Pancreas (tissue), 10 donors: ENCODE measurements at regions not wholly inside any gene's neighbourhood (a gene's known extent, or its start where the extent isn't known, plus 50 kb on each side); places are given as distances from the start of the nearest gene placed in this dataset.

Experiments
- ATAC-seq, 4 donors: fragments of 200-7000 bp; cut with Tn5 transposase; one replicate each; pipeline versions ENCODE4 v1.8.0 to v1.9.1; 2020; ENCODE audit warnings: mild to moderate bottlenecking in 4 of 4, moderate library complexity in 4 of 4
- DNase-seq, 6 donors: peaks; one replicate each; pipeline ENCODE4 v3.0.0-alpha.2; 2020
- FAIRE-seq: peaks from 2 replicates; lab custom pipeline; 2012; peaks lifted over from hg19 to GRCh38; lab: Jason Lieb, UNC
- H3K27ac ChIP-seq, 4 donors: fragments of 200-600 bp; sonication (generic); 1 replicate in 3 of 4; 2 replicates in 1 of 4; pipeline versions ENCODE4 v1.5.0 to v1.8.0; 2020
- H3K27me3 ChIP-seq, 4 donors: fragments of 200-600 bp; one replicate each; pipeline ENCODE4 v1.8.0; 2021
- H3K36me3 ChIP-seq, 3 donors: fragments of 200-600 bp; sonication (generic) in 1 of 3; one replicate each; pipeline versions ENCODE4 v1.5.0 to v1.8.0; 2020 to 2021
- H3K4me1 ChIP-seq, 3 donors: fragments of 200-600 bp; one replicate each; pipeline ENCODE4 v1.8.0; 2021
- H3K4me3 ChIP-seq, 4 donors: fragments of 200-600 bp; sonication (generic) in 2 of 4; one replicate each; pipeline versions ENCODE4 v1.5.0 to v1.8.0; 2020 to 2021
- H3K9me3 ChIP-seq, 4 donors: fragments of 200-600 bp; one replicate each; pipeline ENCODE4 v1.8.0; 2021
- WGBS, 2 donors: extraction: QIAGEN DNeasy Blood & Tissue Kit; methylation state at CpG; one replicate each; pipeline ENCODE4 v1.1.7; 2013; 5-methylcytosine and 5-hydroxymethylcytosine counted together
- intact Hi-C, 3 donors: fragments of 100-400 bp; cut with DNase I; formaldehyde crosslinking; loops; one replicate each; pipeline versions ENCODE4 v1.11.1 to v1.14.2; 2022
- TF ChIP-seq, protein P1 (sequence below), 4 donors: fragments of 200-600 bp; sonication (generic) in 3 of 4; IDR thresholded peaks; one replicate each; pipeline versions ENCODE4 v1.5.0 to v1.8.0; 2021; ENCODE audit warnings: antibody characterized with exemption in 4 of 4
- donor health status: healthy with polysubstance abuse.
- donor health status: DM: no; HTN: no; CAD: no; lungs with moderate emphysema.
- donor health status: DM: no; HTN: no; CAD: no.
- donor health status: control.
- donor health status: control.
- donor health status: Bipolar disorder and iron deficiency.
- donor health status: DM: yes; HTN: yes; CAD: no.
- donor health status: DM: no; HTN: no; CAD: no.
- donor health status: DM: no; HTN: no; CAD: no.
- donor health status: DM: yes; HTN: yes; CAD: no.

DNA sequence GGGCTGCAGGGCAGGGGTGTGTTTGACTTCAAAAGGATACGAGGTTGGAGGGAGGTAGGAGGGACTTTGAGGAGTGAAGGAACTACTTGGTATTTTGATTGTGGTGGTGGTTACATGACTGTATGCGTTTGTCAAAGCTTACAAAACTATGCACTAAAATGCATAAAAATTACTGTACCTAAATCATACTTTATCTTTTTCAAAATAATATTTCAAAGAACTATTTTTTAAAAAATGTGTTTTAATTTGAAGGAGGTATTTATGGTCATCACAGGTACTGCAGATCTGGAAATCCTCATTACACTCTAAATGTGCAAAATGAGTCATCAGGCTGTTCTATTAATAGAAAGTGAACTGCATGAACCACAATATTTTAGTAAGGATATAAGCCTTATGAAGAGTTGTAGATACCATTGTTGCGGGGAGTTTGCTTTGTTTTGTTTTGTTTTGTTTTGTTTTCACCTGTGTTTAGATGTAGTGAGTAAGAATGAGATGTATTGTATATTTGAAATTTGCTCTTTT, 116.9 kb downstream of the ARRDC3 start:
- ATAC-seq (peak; percentile 86 to 94 (median 90)), DNase-seq (no peak), FAIRE-seq (peak; percentile 96)
- Histone ChIP-seq H3K4me1 (peaks cover 14 to 24% (median 15%) of the 10 kb centered on the region in 3 donors), H3K9me3 (no peaks in the 10 kb centered on the region), H3K27me3 (no peaks in the 10 kb centered on the region), H3K36me3 (no peaks in the 10 kb centered on the region), H3K4me3 (no peak overlapping the region), H3K27ac (peak overlapping the region in 1 of 4 donors; percentile 33)
- TF ChIP-seq, protein P1, sequence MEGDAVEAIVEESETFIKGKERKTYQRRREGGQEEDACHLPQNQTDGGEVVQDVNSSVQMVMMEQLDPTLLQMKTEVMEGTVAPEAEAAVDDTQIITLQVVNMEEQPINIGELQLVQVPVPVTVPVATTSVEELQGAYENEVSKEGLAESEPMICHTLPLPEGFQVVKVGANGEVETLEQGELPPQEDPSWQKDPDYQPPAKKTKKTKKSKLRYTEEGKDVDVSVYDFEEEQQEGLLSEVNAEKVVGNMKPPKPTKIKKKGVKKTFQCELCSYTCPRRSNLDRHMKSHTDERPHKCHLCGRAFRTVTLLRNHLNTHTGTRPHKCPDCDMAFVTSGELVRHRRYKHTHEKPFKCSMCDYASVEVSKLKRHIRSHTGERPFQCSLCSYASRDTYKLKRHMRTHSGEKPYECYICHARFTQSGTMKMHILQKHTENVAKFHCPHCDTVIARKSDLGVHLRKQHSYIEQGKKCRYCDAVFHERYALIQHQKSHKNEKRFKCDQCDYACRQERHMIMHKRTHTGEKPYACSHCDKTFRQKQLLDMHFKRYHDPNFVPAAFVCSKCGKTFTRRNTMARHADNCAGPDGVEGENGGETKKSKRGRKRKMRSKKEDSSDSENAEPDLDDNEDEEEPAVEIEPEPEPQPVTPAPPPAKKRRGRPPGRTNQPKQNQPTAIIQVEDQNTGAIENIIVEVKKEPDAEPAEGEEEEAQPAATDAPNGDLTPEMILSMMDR (IDR thresholded peaks at IDR 0.05): peak in 2 of 4 donors; percentile 23 to 27
- intact Hi-C loops: no loop called here
- WGBS, 2 donors: 25 to 39% methylated on average over 3 of the region's 3 CpGs

DNA sequence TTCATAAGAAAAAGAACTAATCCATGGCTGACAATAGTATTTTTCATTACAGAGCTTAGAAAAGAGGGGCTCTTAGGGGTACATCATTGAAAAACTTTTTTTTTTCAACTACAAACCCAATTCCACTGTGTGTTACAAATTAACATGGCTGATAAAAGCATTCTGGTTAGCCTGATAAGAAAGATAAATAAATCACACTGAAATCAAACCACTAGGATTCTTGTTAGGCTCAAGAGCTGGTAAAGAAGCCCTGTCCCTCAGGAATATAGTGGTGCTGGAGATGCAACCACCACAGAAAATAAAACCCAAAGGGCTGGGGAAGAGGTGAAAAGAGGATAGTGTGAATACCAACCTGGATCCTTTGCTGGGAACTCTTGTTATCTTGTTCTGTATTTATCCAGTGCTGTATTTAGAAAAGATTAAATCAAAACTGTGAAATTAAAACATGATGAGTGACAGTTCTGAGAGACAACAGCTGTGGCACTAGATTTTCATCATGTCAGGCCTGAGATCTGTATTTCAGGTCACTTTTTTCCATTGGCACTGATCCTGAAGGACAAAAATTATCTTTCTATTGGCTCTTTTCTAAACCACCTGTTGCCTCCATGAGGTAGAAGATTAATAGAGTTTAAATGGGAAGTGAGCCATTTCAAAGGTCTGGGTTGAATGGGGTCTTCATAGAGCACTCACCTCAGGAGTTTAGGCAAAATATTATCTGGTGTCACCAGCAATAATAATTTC, 118.6 kb downstream of the ARRDC3 start:
- Histone ChIP-seq H3K27ac (peak overlapping the region in 2 of 4 donors; percentile 28 to 33), H3K9me3 (no peaks in the 10 kb centered on the region), H3K27me3 (no peaks in the 10 kb centered on the region), H3K36me3 (no peaks in the 10 kb centered on the region), H3K4me1 (peaks cover 14 to 24% (median 19%) of the 10 kb centered on the region in 3 donors), H3K4me3 (no peak overlapping the region)
- DNase-seq (no peak), ATAC-seq (peak in 3 of 4 donors; percentile 45 to 65 (median 53)), FAIRE-seq (no peak)
- TF ChIP-seq, protein P1 (IDR thresholded peaks at IDR 0.05): no peak
- intact Hi-C loops: no loop called here

GRCh38 chr5:91263898-91264297, 119.2 kb downstream of the ARRDC3 start:
- TF ChIP-seq, protein P1 (IDR thresholded peaks at IDR 0.05): no peak
- WGBS, 2 donors: 17 to 26% methylated on average over 5 of the region's 5 CpGs
- FAIRE-seq: no peak
- peak overlapping the region in 2 of 4 donors; percentile 28 to 33 for H3K27ac ChIP-seq
- no peak for DNase-seq
- no peaks in the 10 kb centered on the region for H3K36me3 ChIP-seq
- H3K27me3 ChIP-seq: no peaks in the 10 kb centered on the region
- no peaks in the 10 kb centered on the region for H3K9me3 ChIP-seq
- peaks cover 14 to 24% (median 19%) of the 10 kb centered on the region in 3 donors for H3K4me1 ChIP-seq
- no peak overlapping the region for H3K4me3 ChIP-seq
- ATAC-seq: peak in 1 of 4 donors; percentile 19
- intact Hi-C loops: no loop called here

GRCh38 chr5:91257301-91257700, 125.8 kb downstream of the ARRDC3 start:
- no peak overlapping the region for H3K27ac ChIP-seq
- H3K9me3 ChIP-seq: no peaks in the 10 kb centered on the region
- H3K27me3 ChIP-seq: no peaks in the 10 kb centered on the region
- H3K36me3 ChIP-seq: no peaks in the 10 kb centered on the region
- intact Hi-C loops: no loop called here
- TF ChIP-seq, protein P1 (IDR thresholded peaks at IDR 0.05): no peak
- no peak for DNase-seq
- H3K4me3 ChIP-seq: no peak overlapping the region
- no peak for ATAC-seq
- FAIRE-seq: no peak
- H3K4me1 ChIP-seq: peaks cover 0 to 4% (median 0%) of the 10 kb centered on the region in 3 donors

- Histone ChIP-seq H3K27me3 (no peaks in the 10 kb centered on the region), H3K36me3 (no peaks in the 10 kb centered on the region), H3K27ac (no peak overlapping the region), H3K9me3 (no peaks in the 10 kb centered on the region), H3K4me3 (no peak overlapping the region), H3K4me1 (peaks cover 0 to 4% (median 0%) of the 10 kb centered on the region in 3 donors)
- no peak for DNase-seq
- intact Hi-C loops: no loop called here
- WGBS, 2 donors: 90 to 96% methylated on average over 7 of the region's 7 CpGs
- no peak for ATAC-seq
- TF ChIP-seq, protein P1 (IDR thresholded peaks at IDR 0.05): no peak
- no peak for FAIRE-seq
These were observed 127.0 kb downstream of the ARRDC3 start for GRCh38 chr5:91256142-91256524.
